ENCODE measurements at regions not wholly inside any gene's neighbourhood (a gene's known extent, or its start where the extent isn't known, plus 50 kb on each side); places are given as distances from the start of the nearest gene placed in this dataset.

DNA sequence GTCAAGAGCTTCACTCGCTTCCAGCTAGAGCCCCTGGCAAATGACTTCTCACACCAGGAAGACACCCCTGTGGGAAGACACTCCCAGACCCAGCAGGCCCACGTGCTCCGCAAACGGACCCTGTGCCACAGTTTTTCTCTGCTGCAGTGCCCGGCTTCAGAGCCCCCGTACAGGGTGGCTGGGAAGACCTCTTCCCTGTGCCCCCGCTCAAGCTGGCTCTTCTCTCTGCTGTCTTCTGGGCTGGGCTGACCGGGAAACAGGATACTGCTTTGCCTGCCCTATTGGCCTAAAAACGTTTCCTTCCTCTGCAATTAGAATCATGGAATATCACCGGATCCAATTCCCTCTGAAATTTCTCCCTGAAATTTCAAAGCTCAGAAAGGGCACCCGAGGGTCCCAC is 63.7 kb upstream of the CRHR1 start:
- TF ChIP-seq, protein P1, sequence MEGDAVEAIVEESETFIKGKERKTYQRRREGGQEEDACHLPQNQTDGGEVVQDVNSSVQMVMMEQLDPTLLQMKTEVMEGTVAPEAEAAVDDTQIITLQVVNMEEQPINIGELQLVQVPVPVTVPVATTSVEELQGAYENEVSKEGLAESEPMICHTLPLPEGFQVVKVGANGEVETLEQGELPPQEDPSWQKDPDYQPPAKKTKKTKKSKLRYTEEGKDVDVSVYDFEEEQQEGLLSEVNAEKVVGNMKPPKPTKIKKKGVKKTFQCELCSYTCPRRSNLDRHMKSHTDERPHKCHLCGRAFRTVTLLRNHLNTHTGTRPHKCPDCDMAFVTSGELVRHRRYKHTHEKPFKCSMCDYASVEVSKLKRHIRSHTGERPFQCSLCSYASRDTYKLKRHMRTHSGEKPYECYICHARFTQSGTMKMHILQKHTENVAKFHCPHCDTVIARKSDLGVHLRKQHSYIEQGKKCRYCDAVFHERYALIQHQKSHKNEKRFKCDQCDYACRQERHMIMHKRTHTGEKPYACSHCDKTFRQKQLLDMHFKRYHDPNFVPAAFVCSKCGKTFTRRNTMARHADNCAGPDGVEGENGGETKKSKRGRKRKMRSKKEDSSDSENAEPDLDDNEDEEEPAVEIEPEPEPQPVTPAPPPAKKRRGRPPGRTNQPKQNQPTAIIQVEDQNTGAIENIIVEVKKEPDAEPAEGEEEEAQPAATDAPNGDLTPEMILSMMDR (IDR thresholded peaks at IDR 0.05; ENCODE audit: low read depth, low read length) = no peak

GRCh38 chr17:45722161-45722560 is 62.0 kb upstream of the CRHR1 start:
- H3K4me3 ChIP-seq = no peak overlapping the region
- no peak overlapping the region for H3K27ac ChIP-seq
- peak; percentile 7 to 50 for DNase-seq (ENCODE audit: low read depth in 1 of 2, low spot score in 1 of 2)
- TF ChIP-seq, protein P1 (IDR thresholded peaks at IDR 0.05; ENCODE audit: low read depth, low read length) = peak; percentile 33
- no peaks in the 10 kb centered on the region for H3K9me3 ChIP-seq (ENCODE audit: low read depth)
- H3K4me1 ChIP-seq (ENCODE audit: low read depth) = no peaks in the 10 kb centered on the region
- no peaks in the 10 kb centered on the region for H3K36me3 ChIP-seq
- H3K27me3 ChIP-seq = peaks cover 11% of the 10 kb centered on the region

More for the DNA sequence above, 63.7 kb upstream of the CRHR1 start:
- H3K27ac ChIP-seq = no peak overlapping the region
- no peak overlapping the region for H3K4me3 ChIP-seq
- peaks cover 3% of the 10 kb centered on the region for H3K27me3 ChIP-seq
- H3K4me1 ChIP-seq (ENCODE audit: low read depth) = no peaks in the 10 kb centered on the region
- no peaks in the 10 kb centered on the region for H3K9me3 ChIP-seq (ENCODE audit: low read depth)
- H3K36me3 ChIP-seq = no peaks in the 10 kb centered on the region
- no peak for DNase-seq (ENCODE audit: low read depth in 1 of 2, low spot score in 1 of 2)

- Histone ChIP-seq H3K36me3 (no peaks in the 10 kb centered on the region), H3K4me1 (ENCODE audit: low read depth) (no peaks in the 10 kb centered on the region), H3K27ac (no peak overlapping the region), H3K4me3 (no peak overlapping the region), H3K27me3 (peaks cover 7% of the 10 kb centered on the region), H3K9me3 (ENCODE audit: low read depth) (no peaks in the 10 kb centered on the region)
- DNase-seq (ENCODE audit: low read depth in 1 of 2, low spot score in 1 of 2) = no peak
- TF ChIP-seq, protein P1 (IDR thresholded peaks at IDR 0.05; ENCODE audit: low read depth, low read length) = no peak
Measured at GRCh38 chr17:45729294-45729907, 54.7 kb upstream of the CRHR1 start.

GRCh38 chr17:45730192-45730591 is 53.9 kb upstream of the CRHR1 start:
- TF ChIP-seq, protein P1 (IDR thresholded peaks at IDR 0.05; ENCODE audit: low read depth, low read length) = no peak
- Histone ChIP-seq H3K27me3 (peaks cover 7% of the 10 kb centered on the region), H3K4me3 (no peak overlapping the region), H3K36me3 (no peaks in the 10 kb centered on the region), H3K27ac (no peak overlapping the region), H3K9me3 (ENCODE audit: low read depth) (no peaks in the 10 kb centered on the region), H3K4me1 (ENCODE audit: low read depth) (no peaks in the 10 kb centered on the region)
- DNase-seq (ENCODE audit: low read depth in 1 of 2, low spot score in 1 of 2) = no peak

- TF ChIP-seq, protein P1 (IDR thresholded peaks at IDR 0.05; ENCODE audit: low read depth, low read length) = no peak
- Histone ChIP-seq H3K4me3 (no peak overlapping the region), H3K27ac (no peak overlapping the region), H3K4me1 (ENCODE audit: low read depth) (no peaks in the 10 kb centered on the region), H3K36me3 (no peaks in the 10 kb centered on the region), H3K27me3 (peaks cover under 1% of the 10 kb centered on the region), H3K9me3 (ENCODE audit: low read depth) (no peaks in the 10 kb centered on the region)
- DNase-seq (ENCODE audit: low read depth in 1 of 2, low spot score in 1 of 2) = no peak
Measured at GRCh38 chr17:45731459-45731858, 52.7 kb upstream of the CRHR1 start.
